GM08714 (cell line): ENCODE measurements at regions not wholly inside any gene's neighbourhood (a gene's known extent, or its start where the extent isn't known, plus 50 kb on each side); places are given as distances from the start of the nearest gene placed in this dataset.
"Not testable (repeated sequence)": the region's sequence is repeated elsewhere in the genome, so short reads cannot be mapped to it uniquely, and the experiment has no call there.

ENCODE experiments used
- H3K4me3 ChIP-seq: fragments of 200-500 bp; sonication (Bioruptor generic); 2 replicates; pipeline ENCODE4 v1.5.1; 2014; ENCODE audit warnings: mild to moderate bottlenecking, low read length, inconsistent platforms
- ZNF274 ChIP-seq: IDR thresholded peaks from 2 replicates; pipeline ENCODE4 v1.6.1; 2012; ENCODE audit warnings: mild to moderate bottlenecking, low read depth, low read length

DNA sequence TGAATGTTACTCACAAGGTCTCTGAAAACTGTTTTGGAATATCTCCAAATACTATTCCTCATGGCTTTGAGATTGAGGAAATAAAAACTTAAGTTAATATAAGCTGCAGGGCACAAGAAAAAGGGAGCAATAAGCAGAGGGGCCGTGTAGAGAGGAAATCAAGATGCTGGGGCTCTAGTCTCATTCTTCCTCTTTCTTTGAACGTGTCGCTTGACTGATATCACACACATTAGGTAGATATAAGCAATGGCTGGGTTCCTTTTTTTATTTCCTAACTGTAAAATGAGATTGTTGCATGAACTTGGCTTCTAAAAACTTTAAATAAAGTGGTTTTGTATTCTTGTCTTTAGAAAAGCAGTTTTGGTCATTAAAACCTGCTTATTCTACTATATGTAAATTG, 326.7 kb upstream of the ROPN1 start:
- no peak for TF ChIP-seq ZNF274

GRCh38 chr3:124320976-124321375, 329.1 kb upstream of the ROPN1 start:
- H3K4me3 ChIP-seq: no peak overlapping the region
- TF ChIP-seq ZNF274: no peak

More for the DNA sequence above, 326.7 kb upstream of the ROPN1 start:
- H3K4me3 ChIP-seq: no peak overlapping the region

DNA sequence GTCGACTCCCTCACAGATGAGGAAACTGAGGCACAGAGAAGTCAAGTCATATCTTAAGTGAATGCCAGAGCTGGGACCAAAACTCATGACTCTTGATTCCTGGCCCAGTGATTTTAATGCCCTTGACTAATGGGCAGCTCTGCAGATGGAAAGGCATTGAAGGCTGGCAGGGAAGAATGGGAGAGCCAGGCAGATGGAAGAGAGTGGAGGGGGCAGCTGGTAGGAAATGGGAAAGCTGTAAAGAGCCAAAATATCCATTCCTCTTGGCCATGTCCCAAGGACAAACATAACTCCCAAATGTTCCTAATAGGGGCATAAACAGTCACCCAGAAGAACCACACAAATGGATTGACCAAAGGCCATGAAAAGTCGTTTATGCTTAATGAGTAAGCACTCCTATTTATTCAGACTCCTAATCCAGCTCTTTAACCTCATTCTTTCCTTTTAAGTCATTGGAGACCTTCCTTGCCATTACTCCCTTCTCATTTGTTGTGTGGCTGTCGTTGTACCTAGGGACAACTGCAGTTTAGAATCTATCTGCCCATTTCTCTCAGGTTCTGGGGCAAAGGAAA, 330.5 kb upstream of the ROPN1 start:
- no peak for TF ChIP-seq ZNF274
- no peak overlapping the region for H3K4me3 ChIP-seq

- H3K4me3 ChIP-seq: no peak overlapping the region
- no peak for TF ChIP-seq ZNF274
Measured at GRCh38 chr3:124322966-124323365, 331.0 kb upstream of the ROPN1 start.

DNA sequence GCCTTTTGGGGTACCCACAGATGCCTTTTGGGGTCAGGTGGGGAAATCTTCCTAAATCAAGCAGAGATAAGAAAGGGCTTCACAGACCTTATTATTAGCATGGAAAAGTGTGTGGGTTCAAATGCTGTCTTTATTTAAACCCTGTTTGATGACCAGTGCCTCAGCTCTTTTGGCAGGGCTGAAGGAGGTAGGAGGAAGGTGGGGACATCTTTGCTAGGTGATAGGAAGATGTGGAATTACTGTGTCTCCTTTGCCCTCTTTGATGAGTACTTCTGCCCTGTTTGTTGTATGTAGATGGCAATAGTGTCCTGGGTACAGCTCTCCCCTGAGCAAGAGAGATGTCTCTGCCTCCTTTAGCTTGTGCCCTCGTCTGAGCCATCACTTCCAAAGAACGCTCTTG, 333.3 kb upstream of the ROPN1 start:
- TF ChIP-seq ZNF274: no peak
- no peak overlapping the region for H3K4me3 ChIP-seq

DNA sequence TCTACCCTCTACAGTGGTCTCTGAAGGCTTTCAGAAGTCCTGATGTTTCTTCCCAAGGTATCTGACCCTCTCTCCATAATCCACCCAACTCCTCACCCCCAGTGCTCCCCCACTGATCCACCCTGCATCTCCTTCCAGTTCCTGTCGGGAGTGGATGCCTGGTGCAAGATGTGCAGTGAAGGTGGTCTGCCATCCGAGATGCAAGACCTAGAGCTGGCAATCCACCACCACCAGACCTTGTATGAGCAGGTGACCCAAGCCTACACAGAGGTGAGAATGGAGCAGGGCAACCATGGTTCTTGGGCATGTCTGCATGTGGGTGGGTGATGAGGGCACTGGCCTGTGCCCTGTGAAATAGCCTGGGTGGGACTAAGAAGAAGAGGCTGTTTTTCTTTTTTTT, 337.8 kb upstream of the ROPN1 start:
- no peak for TF ChIP-seq ZNF274
- no peak overlapping the region for H3K4me3 ChIP-seq

- TF ChIP-seq ZNF274: no peak
Measured at GRCh38 chr3:124333931-124334640, 342.2 kb upstream of the ROPN1 start.

DNA sequence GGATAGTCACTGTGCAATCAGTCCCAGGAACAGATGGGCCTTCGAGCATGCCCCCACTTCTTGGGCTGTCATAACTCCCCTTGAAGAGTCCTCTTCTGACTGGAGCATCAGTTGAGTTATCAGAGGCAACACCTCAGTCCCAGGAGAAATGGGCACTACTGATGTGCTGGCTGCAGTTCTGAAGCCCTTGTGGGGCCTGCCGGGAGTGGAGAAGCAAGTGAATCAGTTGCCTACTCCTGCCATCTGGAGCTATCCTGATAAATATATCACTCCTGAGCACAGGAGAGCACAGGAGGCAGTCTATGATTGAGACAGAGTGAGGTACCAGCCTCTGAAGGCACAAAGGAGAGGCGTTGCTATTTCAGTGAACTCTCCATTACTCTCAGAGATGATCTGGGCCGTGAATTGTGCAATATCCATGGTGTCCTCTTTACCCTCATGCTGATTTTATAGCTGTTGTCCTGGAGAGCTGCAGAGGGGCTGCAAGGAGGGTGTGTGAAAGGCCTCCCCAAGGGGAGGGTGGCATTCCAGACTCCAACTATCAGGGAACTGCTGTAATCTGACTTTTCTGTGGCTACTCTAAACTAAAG, 344.2 kb upstream of the ROPN1 start:
- TF ChIP-seq ZNF274: no peak
- H3K4me3 ChIP-seq: no peak overlapping the region

More at GRCh38 chr3:124333931-124334640, 342.2 kb upstream of the ROPN1 start:
- no peak overlapping the region for H3K4me3 ChIP-seq

GRCh38 chr3:124345845-124346244, 353.9 kb upstream of the ROPN1 start:
- no peak overlapping the region for H3K4me3 ChIP-seq
- no peak for TF ChIP-seq ZNF274

DNA sequence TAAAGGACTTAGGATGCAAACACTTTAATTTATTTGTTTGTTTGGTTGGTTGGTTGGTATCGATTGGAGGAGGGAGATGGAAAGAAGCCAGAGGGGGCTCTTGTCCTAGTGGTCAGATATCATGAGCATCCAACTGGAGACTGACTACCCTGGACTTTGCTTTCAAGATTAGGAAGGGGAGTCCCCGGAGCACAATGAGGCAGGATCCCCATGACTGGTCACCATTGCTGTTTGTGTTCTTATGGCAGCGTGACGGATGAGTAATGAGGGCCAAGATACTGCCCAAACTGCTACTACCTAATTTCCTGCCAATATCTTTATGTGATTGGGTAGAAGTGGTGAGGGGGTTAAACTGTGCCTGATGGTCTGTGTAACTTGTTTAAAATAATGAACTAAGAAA, 354.6 kb upstream of the ROPN1 start:
- H3K4me3 ChIP-seq: no peak overlapping the region

DNA sequence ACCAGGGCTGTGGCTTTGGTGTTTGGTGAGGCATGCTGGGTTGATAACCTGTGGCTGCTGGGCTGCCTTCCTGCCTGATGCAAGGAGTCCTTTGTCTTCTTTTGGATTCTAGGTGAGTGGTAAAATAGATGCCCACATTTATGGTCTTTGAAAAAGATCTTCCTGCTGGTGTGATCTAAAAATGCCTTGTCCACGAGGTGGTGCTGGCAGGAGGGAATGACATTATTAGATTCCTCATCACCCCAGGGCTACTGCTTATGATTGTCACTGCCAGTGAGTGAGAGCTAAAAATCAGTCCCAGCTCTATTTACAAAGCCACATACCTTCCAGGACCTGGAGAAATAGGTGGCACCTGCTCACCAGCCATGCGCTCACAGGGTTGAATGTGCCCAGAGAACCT, 355.5 kb upstream of the ROPN1 start:
- H3K4me3 ChIP-seq: no peak overlapping the region
- TF ChIP-seq ZNF274: no peak

More for the DNA sequence above, 354.6 kb upstream of the ROPN1 start:
- no peak for TF ChIP-seq ZNF274

DNA sequence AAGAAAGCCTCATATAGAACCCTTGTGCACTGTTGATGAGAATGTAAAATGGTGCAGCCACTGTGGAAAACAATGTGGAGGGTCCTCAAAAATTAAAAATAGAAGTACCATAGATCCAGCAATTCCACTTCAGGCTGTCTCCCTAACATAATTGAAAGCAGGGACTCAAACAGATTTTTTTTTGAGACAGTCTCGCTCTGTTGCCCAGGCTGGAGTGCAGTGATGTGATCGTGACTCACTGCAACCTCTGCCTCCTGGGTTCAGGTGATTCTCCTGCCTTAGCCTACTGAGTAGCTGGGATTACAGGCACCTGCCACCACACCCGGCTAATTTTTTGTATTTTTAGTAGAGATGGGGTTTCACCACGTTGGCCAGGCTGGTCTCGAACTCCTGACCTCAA, 356.6 kb upstream of the ROPN1 start:
- not testable (repeated sequence) for H3K4me3 ChIP-seq

- no peak overlapping the region for H3K4me3 ChIP-seq
- TF ChIP-seq ZNF274: no peak
Measured at GRCh38 chr3:124351430-124352148, 359.7 kb upstream of the ROPN1 start.

DNA sequence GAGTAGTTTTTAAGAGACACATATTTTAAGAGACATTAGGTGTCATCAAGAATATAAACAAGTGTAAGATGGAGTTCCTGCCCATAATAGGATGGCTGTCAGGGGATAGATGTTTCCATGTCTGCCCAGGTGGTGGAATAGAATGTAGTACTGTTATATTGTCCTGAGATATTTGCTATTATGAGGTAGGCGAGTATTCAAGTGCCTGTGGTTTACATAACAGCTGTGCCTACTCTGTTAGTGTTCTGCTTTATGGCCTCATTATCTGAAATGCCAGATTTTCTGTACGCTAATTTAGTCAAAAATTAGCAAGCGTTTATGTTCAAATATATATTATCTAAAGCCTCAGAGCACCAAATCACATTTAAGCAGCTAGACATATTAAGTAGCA, 360.2 kb upstream of the ROPN1 start:
- no peak overlapping the region for H3K4me3 ChIP-seq
- TF ChIP-seq ZNF274: no peak

GRCh38 chr3:124353691-124354090, 361.8 kb upstream of the ROPN1 start:
- TF ChIP-seq ZNF274: no peak

More at GRCh38 chr3:124353691-124354090, 361.8 kb upstream of the ROPN1 start:
- no peak overlapping the region for H3K4me3 ChIP-seq
